ENCODE measurements at regions not wholly inside any gene's neighbourhood (a gene's known extent, or its start where the extent isn't known, plus 50 kb on each side); places are given as distances from the start of the nearest gene placed in this dataset.
"Not testable (repeated sequence)": the region's sequence is repeated elsewhere in the genome, so short reads cannot be mapped to it uniquely, and the experiment has no call there.

DNA sequence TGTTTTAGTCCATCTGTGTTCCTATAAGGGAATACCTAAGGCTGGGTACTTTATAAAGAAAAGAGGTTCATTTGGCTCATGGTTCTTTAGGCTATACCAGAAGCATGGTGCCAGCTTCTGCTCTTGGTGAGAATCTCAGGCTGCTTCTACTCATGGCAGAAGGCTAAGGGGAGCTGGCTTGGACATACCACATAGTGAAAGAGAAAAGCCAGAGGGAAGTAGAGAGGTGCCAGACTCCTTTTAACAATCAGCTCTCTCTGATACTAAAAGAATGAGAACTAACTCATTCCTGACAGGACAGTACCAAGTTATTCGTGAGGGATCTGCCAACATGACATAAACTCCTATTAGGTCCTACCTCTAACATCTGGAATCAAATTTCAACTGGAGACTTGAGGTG lies 1250.2 kb upstream of the CNTN5 start:
- DNase-seq (ENCODE audit: low read depth), result no peak
- no peak for TF ChIP-seq CTCF (IDR thresholded peaks at IDR 0.05; ENCODE audit: insufficient read depth, low read depth, low read length)
- no peak overlapping the region for H3K4me3 ChIP-seq (ENCODE audit: low read depth, low read length)

- DNase-seq (ENCODE audit: low read depth), result peak; percentile 1
- TF ChIP-seq CTCF (IDR thresholded peaks at IDR 0.05; ENCODE audit: insufficient read depth, low read depth, low read length), result no peak
- no peak overlapping the region for H3K4me3 ChIP-seq (ENCODE audit: low read depth, low read length)
These were observed 1248.0 kb upstream of the CNTN5 start for GRCh38 chr11:97772705-97773104.

DNA sequence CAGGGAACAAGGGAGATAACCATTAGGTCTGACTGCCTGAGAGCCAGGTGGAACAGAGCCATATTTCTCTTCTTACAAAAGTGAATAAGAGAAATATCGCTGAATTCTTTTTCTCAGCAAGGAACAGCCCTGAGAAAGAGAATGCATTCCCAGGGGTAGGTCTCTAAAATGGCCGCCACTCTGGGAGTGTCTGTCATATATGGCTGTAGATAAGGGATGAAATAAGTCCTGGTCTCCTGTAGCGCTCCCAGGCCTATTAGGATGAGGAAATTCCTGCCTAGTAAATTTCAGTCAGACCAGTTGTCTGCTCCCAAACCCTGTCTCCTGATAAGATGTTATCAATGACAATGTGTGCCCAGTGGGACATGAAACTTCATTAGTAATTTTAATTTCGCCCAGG lies 1236.4 kb upstream of the CNTN5 start:
- H3K4me3 ChIP-seq (ENCODE audit: low read depth, low read length); DNase-seq (ENCODE audit: low read depth): not testable (repeated sequence)

GRCh38 chr11:97786961-97787360 lies 1233.8 kb upstream of the CNTN5 start:
- no peak overlapping the region for H3K4me3 ChIP-seq (ENCODE audit: low read depth, low read length)
- no peak for TF ChIP-seq CTCF (IDR thresholded peaks at IDR 0.05; ENCODE audit: insufficient read depth, low read depth, low read length)

GRCh38 chr11:97794876-97795275 lies 1225.9 kb upstream of the CNTN5 start:
- H3K4me3 ChIP-seq (ENCODE audit: low read depth, low read length), result no peak overlapping the region
- peak; percentile 3 for DNase-seq (ENCODE audit: low read depth)
- TF ChIP-seq CTCF (IDR thresholded peaks at IDR 0.05; ENCODE audit: insufficient read depth, low read depth, low read length), result no peak

More at GRCh38 chr11:97786961-97787360, 1233.8 kb upstream of the CNTN5 start:
- DNase-seq (ENCODE audit: low read depth), result no peak

DNA sequence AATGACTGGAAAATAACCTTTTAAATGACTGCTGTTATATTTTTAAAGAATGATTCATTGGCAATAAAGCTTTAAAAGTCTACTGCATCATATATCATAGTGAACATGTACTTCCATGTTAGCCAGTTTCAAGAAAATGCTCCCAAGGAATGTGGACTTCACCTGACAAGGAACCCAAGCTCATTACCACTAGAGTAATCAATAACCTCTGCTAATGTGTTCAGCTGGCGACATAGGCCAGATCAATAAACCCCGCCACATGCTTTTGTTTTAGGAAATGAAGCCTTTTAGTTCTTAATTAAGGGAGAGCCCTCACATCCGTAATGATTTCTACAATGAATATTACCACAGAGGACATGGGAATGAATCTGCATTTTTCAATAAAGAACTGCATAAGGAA lies 1219.9 kb upstream of the CNTN5 start:
- no peak overlapping the region for H3K4me3 ChIP-seq (ENCODE audit: low read depth, low read length)
- no peak for DNase-seq (ENCODE audit: low read depth)
- TF ChIP-seq CTCF (IDR thresholded peaks at IDR 0.05; ENCODE audit: insufficient read depth, low read depth, low read length), result no peak

DNA sequence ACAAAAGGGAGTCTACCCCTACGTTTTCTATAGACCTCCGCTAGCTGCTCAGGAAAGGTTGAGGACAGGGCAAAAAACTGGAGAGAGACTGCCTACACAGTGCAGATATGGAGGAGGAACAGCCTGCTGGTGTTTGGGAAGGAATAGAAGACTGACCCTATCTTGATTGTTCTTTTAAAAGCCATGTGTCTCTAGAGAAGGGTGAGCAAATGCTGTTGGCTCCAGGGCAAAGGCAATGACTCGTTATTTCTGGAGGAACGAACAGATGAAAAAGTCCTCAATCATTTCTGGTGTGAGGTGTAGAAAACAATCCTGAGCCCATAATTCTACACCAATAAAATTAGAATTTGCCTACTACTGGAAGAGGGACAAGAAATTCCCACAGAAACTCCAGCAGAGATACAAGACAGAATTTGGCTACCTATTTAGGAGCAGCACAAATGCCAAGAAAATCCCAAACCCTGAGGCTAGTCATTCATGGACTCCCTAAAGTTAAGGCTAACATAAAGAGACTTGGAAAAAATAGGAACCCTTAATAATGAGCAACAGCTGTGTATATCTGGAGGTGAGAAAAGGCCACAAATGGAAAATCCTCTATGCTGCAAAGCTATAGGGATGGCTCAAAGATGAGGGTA lies 1206.3 kb upstream of the CNTN5 start:
- TF ChIP-seq CTCF (IDR thresholded peaks at IDR 0.05; ENCODE audit: insufficient read depth, low read depth, low read length), result no peak
- no peak overlapping the region for H3K4me3 ChIP-seq (ENCODE audit: low read depth, low read length)
- no peak for DNase-seq (ENCODE audit: low read depth)

Measured in fibroblast of villous mesenchyme (primary cell).